ENCODE measurements at regions not wholly inside any gene's neighbourhood (a gene's known extent, or its start where the extent isn't known, plus 50 kb on each side); places are given as distances from the start of the nearest gene placed in this dataset.

DNA sequence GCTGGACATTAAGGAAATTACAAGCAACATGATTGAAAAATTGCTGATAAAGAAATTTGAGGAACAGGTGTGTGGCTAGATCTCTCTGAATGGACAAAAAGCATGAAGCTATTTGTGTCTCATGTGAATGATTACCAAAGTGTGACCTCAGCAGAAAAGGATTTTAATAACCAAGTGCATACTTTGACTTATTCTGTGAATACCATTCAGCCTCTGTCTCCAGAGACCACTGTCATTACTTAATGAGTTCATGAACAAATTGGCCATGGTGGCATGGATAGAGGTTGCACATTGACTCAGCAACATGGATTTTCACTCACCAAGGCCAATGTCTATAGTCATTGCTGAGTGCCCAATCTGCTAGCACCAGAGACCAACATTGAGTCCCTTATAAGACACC is 874.6 kb upstream of the POT1 start:
- H3K9me2 ChIP-seq (ENCODE audit: insufficient read depth): peaks cover 29% of the 10 kb centered on the region
- no peak overlapping the region for H3K4me2 ChIP-seq
- H3K36me3 Mint-ChIP-seq (ENCODE audit: low read depth): no peaks in the 10 kb centered on the region
- TF ChIP-seq JUNB (IDR thresholded peaks at IDR 0.05; ENCODE audit: unreplicated experiment) (no peak), ZNF114 (CRISPR knock-in tag; IDR thresholded peaks at IDR 0.05) (no peak), EZH2 (IDR thresholded peaks at IDR 0.05; ENCODE audit: low read depth, unreplicated experiment) (no peak), STAT1 (IDR thresholded peaks at IDR 0.05; ENCODE audit: unreplicated experiment) (no peak), NANOG (IDR thresholded peaks at IDR 0.05; ENCODE audit: borderline replicate concordance) (no peak), POLR2AphosphoS5 (IDR thresholded peaks at IDR 0.05; ENCODE audit: low read depth) (no peak)
- TF ChIP-seq, protein P1, sequence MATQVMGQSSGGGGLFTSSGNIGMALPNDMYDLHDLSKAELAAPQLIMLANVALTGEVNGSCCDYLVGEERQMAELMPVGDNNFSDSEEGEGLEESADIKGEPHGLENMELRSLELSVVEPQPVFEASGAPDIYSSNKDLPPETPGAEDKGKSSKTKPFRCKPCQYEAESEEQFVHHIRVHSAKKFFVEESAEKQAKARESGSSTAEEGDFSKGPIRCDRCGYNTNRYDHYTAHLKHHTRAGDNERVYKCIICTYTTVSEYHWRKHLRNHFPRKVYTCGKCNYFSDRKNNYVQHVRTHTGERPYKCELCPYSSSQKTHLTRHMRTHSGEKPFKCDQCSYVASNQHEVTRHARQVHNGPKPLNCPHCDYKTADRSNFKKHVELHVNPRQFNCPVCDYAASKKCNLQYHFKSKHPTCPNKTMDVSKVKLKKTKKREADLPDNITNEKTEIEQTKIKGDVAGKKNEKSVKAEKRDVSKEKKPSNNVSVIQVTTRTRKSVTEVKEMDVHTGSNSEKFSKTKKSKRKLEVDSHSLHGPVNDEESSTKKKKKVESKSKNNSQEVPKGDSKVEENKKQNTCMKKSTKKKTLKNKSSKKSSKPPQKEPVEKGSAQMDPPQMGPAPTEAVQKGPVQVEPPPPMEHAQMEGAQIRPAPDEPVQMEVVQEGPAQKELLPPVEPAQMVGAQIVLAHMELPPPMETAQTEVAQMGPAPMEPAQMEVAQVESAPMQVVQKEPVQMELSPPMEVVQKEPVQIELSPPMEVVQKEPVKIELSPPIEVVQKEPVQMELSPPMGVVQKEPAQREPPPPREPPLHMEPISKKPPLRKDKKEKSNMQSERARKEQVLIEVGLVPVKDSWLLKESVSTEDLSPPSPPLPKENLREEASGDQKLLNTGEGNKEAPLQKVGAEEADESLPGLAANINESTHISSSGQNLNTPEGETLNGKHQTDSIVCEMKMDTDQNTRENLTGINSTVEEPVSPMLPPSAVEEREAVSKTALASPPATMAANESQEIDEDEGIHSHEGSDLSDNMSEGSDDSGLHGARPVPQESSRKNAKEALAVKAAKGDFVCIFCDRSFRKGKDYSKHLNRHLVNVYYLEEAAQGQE (IDR thresholded peaks at IDR 0.05; ENCODE audit: unreplicated experiment): no peak
- TF ChIP-seq, protein P2, sequence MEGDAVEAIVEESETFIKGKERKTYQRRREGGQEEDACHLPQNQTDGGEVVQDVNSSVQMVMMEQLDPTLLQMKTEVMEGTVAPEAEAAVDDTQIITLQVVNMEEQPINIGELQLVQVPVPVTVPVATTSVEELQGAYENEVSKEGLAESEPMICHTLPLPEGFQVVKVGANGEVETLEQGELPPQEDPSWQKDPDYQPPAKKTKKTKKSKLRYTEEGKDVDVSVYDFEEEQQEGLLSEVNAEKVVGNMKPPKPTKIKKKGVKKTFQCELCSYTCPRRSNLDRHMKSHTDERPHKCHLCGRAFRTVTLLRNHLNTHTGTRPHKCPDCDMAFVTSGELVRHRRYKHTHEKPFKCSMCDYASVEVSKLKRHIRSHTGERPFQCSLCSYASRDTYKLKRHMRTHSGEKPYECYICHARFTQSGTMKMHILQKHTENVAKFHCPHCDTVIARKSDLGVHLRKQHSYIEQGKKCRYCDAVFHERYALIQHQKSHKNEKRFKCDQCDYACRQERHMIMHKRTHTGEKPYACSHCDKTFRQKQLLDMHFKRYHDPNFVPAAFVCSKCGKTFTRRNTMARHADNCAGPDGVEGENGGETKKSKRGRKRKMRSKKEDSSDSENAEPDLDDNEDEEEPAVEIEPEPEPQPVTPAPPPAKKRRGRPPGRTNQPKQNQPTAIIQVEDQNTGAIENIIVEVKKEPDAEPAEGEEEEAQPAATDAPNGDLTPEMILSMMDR (conservative IDR thresholded peaks at IDR 0.05; ENCODE audit: low read depth in 2 of 2): no peak
- H3K4me1 Mint-ChIP-seq: no peaks in the 10 kb centered on the region
- no peaks in the 10 kb centered on the region for H3K27me3 Mint-ChIP-seq (ENCODE audit: insufficient read depth, low read depth, poor library complexity)
- no peaks in the 10 kb centered on the region for H3F3A ChIP-seq (replicated peaks; ENCODE audit: low read depth)
- DNase-seq (ENCODE audit: low spot score) (no peak), ATAC-seq (no peak)
- no peaks in the 10 kb centered on the region for H3K79me2 ChIP-seq (replicated peaks; ENCODE audit: insufficient read depth)
- H3K27ac Mint-ChIP-seq: no peak overlapping the region
- H3K4me1 ChIP-seq (ENCODE audit: insufficient read depth): no peaks in the 10 kb centered on the region
- H3K4me3 Mint-ChIP-seq: no peak overlapping the region
- H3K27ac ChIP-seq (ENCODE audit: low read depth): no peak overlapping the region
- no peaks in the 10 kb centered on the region for H3K27me3 ChIP-seq (ENCODE audit: insufficient read depth)
- H3K9me3 Mint-ChIP-seq: no peaks in the 10 kb centered on the region
- no peaks in the 10 kb centered on the region for H3K36me3 ChIP-seq (ENCODE audit: insufficient read depth)
- H2AFZ ChIP-seq: no peak overlapping the region
- no peak overlapping the region for H3K4me3 ChIP-seq
- no peaks in the 10 kb centered on the region for H4K20me1 ChIP-seq (replicated peaks; ENCODE audit: insufficient read depth)

DNA sequence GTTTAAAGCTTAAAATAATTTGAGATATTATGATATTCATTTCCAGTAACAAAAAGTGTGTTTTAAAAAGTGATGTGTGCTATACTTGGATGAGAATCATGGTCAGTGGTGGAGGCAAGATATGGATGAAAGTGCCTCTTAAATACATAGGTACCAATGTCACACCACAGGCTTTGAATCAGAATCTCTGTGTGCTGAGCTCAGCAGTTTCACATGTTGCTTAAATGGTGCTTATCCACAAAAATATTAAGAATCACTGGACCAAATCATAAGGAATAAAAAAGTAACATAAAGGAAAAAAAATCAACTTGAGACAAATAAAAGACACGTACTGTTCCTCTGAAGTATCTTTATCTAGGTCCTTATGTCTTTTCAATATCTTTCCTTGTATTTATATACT is 850.5 kb upstream of the POT1 start:
- Mint-ChIP-seq H3K27me3 (ENCODE audit: insufficient read depth, low read depth, poor library complexity) (no peaks in the 10 kb centered on the region), H3K27ac (no peak overlapping the region), H3K4me1 (no peaks in the 10 kb centered on the region), H3K36me3 (ENCODE audit: low read depth) (no peaks in the 10 kb centered on the region), H3K4me3 (no peak overlapping the region), H3K9me3 (no peaks in the 10 kb centered on the region)
- Histone ChIP-seq H2AFZ (no peak overlapping the region), H3K79me2 (replicated peaks; ENCODE audit: insufficient read depth) (no peaks in the 10 kb centered on the region), H3F3A (replicated peaks; ENCODE audit: low read depth) (no peaks in the 10 kb centered on the region), H4K20me1 (replicated peaks; ENCODE audit: insufficient read depth) (no peaks in the 10 kb centered on the region), H3K27me3 (ENCODE audit: insufficient read depth) (no peaks in the 10 kb centered on the region), H3K36me3 (ENCODE audit: insufficient read depth) (no peaks in the 10 kb centered on the region), H3K4me2 (no peak overlapping the region), H3K4me3 (no peak overlapping the region), H3K9me2 (ENCODE audit: insufficient read depth) (no peaks in the 10 kb centered on the region), H3K4me1 (ENCODE audit: insufficient read depth) (no peaks in the 10 kb centered on the region), H3K27ac (ENCODE audit: low read depth) (no peak overlapping the region)
- no peak for ATAC-seq
- DNase-seq (ENCODE audit: low spot score): no peak
- TF ChIP-seq EZH2 (IDR thresholded peaks at IDR 0.05; ENCODE audit: low read depth, unreplicated experiment) (no peak), ZNF114 (CRISPR knock-in tag; IDR thresholded peaks at IDR 0.05) (no peak), STAT1 (IDR thresholded peaks at IDR 0.05; ENCODE audit: unreplicated experiment) (no peak), CREB1 (CRISPR knock-in tag; IDR thresholded peaks at IDR 0.05; ENCODE audit: low read depth) (no peak), EZH2phosphoT487 (IDR thresholded peaks at IDR 0.05; ENCODE audit: unreplicated experiment) (no peak), NANOG (IDR thresholded peaks at IDR 0.05; ENCODE audit: borderline replicate concordance) (no peak)
- TF ChIP-seq, protein P3, sequence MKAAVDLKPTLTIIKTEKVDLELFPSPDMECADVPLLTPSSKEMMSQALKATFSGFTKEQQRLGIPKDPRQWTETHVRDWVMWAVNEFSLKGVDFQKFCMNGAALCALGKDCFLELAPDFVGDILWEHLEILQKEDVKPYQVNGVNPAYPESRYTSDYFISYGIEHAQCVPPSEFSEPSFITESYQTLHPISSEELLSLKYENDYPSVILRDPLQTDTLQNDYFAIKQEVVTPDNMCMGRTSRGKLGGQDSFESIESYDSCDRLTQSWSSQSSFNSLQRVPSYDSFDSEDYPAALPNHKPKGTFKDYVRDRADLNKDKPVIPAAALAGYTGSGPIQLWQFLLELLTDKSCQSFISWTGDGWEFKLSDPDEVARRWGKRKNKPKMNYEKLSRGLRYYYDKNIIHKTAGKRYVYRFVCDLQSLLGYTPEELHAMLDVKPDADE (IDR thresholded peaks at IDR 0.05): no peak
- TF ChIP-seq, protein P1 (IDR thresholded peaks at IDR 0.05; ENCODE audit: unreplicated experiment): no peak

Data from GM23338 (cell line).